ENCODE measurements at regions not wholly inside any gene's neighbourhood (a gene's known extent, or its start where the extent isn't known, plus 50 kb on each side); places are given as distances from the start of the nearest gene placed in this dataset.

- TF ChIP-seq CTCF (conservative IDR thresholded peaks at IDR 0.05; ENCODE audit: low read depth, low read length) (no peak), CEBPB (IDR thresholded peaks at IDR 0.05; ENCODE audit: low read depth, low read length) (no peak), POLR2A (IDR thresholded peaks at IDR 0.05; ENCODE audit: low read depth, low read length) (no peak), RFX5 (IDR thresholded peaks at IDR 0.05; ENCODE audit: low read depth, low read length) (no peak), ELK1 (IDR thresholded peaks at IDR 0.05; ENCODE audit: borderline replicate concordance, low read depth, low read length) (no peak)
Observed at GRCh38 chr4:23337292-23337691, 552.6 kb downstream of the PPARGC1A start.
